ENCODE measurements at regions not wholly inside any gene's neighbourhood (a gene's known extent, or its start where the extent isn't known, plus 50 kb on each side); places are given as distances from the start of the nearest gene placed in this dataset.

DNA sequence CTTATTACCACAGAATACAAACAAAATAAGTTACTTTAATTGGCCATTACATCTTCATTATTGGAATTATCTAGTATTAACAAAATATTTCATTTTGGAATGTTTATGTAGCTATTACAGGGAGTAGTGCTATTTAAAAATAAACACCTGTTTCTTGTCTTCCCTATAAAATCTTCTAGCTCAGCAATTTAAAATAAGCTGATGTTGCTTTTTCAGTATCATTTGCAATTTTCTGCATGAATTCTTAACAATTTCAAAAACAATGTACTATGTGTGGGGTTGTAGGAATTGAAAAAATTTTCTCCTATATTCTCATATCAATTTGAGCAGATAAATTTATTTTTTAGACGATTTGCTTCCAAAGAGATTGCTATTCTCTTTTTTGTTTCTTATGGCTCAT, 1251.3 kb upstream of the CRIM1 start:
- no peak for DNase-seq

DNA sequence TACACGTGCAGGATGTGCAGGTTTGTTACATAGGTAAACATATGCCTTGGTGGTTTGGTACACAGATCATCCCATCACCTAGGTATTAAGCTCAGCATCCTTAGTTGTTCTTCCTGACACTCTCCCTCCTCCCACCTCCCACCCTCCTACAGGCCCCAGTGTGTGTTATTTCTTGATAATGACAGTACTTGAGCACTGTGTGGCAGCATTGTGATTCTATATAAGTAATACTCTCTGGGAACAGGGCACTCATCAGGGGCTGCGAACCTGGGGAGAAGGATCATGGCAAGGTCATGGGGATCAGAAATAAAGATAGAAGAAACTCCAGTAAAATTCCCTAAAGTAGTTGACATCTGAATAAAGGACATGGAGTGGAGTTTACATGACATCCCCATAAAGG, 1256.2 kb upstream of the CRIM1 start:
- DNase-seq: no peak

DNA sequence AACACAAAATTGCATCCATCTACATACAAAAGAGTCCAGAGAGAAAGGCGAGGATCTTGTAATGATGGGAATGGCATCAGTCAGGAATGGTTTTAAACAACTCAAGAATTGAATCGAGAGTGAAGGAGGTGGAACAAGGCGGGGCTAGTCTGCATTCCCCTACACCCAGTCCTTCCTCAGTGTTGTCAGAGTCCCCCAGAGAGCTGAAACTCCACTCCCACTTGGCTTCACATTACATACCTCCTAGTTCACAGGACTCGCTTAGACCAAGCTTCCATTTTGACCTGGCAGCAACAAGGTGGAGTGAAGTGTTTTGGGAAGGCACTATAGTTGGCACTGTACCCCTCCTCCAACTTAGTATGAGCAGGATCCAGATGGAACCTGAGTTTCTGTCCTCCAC, 1273.5 kb upstream of the CRIM1 start:
- DNase-seq: no peak

DNA sequence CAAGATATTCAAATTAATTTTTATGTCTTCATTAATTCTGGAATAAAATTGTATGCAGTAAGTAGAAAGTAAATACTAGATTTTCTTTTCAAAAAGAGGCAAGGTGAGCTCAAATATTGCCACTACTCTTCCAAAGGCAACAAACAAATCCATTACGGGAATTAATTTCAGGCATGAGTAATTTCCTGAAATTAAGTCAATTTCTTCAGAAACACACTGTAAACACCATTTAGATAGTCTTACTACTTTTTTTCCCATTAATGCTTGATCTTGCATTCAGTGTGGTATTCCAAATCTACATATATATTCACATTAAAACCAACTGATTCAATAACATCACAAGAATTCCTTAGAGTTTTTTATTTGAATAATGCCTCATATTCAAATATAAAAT, 1274.0 kb upstream of the CRIM1 start:
- DNase-seq: no peak

DNA sequence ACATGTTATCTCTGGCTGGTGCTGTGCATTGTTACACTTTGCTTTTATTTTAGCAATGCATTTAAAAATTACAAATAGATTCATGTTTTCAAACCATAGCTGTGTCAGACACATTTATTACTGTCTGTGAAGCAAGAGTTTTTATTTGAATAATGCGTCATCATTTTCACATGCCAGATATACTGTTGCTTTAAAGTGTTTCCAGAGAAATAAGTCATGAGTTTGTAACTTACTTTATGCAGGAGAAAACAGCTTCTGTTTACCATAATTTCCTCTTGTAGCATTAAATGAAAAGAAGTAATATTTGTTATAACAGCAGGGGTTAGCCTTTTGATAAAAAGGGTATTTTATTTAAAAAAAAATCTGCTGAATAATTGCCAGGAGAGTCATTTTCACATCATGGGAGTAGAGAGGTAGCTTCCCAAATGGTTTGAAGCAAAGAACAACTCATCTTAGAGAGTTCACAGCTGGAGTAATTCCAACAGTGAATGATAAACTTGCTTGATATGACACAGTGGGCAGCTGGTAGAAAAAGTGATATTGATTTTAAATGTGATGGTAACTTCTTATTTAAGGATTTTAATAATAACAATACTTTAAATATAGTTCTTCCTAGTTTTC, 1274.5 kb upstream of the CRIM1 start:
- DNase-seq: no peak

DNA sequence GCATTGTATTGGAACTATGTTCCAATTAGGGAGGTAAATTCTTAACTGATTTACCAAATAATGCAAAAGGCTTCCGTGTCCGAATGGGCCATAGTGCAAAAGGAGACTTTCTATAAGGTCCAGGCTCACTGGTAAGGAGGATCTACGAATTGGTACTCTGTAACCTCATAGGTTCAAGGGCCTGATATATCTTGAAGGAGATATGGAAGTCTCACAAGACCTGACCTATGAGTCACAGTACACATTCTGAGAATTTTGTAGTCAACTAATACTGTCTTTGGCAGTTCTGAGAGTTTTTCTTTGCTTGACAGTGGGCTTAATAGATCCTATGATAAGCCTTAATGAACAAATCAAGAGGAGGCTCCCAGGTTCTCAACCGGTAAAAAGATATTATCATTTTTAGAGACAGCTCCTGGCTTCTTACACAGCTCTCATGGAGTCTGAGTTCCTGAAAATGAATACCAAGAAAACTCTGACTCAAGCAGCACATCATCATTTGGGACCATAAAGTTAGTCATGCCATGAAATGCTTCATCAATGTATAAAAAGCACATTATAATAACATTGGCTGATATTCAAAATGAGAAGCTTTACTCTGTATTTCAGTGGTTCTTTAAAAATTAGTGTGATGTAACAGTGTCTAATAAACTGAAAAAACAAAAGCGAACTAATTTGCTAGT, 1275.2 kb upstream of the CRIM1 start:
- no peak for DNase-seq

DNA sequence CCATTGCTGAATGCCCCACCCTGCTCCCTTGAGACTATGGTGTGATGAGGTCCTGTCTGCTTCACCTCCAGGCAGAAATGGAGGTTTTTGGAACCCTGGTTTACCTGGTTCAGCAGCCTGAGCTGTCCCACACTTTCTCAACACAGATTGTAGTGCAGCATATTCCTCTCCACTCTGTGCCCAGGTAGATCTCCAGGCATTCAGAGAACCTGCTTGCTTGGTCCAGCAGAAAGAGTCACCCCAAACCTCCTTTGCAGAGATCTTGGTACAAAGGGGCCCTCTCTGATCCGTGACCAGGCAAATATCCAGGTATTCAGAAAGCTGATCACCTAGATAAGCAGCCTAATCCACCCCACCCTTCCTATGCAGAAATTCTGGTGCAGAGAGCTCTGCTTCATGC, 1288.2 kb upstream of the CRIM1 start:
- no peak for DNase-seq

DNA sequence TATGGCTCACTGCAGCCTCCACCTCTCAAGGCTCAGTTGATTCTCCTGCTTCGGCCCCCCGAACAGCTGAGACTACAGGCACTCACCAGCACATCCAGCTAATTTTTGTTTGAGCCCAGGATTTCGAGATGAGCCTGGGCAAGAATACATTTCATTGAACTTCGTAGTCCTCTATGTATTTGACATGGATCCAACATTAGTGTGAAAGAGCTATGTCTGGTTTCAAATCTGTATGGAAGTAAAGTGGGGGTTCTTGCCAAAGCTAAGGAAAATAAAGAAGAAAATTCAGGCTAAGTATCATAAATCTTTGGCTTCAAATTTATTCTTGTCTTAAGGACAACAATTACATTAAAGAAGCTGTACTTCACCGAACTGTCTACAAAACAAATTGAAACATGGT, 1291.7 kb upstream of the CRIM1 start:
- DNase-seq: no peak

DNA sequence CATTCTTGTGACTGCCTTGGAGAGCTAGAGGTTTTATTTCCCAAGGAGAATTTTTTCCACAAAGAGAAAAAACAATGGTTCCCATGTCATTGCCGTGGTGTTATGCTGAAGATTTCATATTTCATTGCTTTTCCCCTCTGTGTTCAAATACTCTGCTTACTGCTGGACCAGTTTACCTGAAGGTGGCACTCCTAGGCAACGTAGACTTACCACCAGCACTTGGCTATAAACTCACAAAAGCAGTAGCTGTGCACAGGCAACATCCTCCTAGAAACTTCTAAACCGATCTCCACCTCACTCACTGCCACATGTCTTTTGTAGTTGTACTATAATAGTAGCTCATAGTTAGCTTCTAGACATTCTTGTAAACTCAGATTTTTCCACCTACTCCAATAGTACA, 1319.7 kb upstream of the CRIM1 start:
- DNase-seq: no peak

DNA sequence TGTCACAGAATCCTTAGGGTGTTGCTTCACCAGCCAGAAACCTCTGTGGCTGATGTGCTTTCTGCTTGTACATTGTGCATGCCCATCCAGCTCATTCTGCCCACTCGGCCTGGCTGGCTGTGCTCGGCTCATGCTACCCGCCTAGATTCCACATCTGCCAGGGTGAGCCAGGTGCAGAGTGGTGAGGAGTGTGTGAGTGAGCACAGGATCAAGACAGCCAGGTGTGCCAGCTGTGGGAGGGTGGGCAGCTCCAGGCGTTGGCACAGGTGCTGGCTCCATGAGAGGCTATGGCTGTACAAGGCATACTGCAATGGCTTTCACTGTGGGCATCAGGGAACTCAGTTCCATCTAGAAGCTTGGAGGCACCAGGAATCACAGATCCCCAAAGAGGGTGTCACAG, 1321.8 kb upstream of the CRIM1 start:
- no peak for DNase-seq

DNA sequence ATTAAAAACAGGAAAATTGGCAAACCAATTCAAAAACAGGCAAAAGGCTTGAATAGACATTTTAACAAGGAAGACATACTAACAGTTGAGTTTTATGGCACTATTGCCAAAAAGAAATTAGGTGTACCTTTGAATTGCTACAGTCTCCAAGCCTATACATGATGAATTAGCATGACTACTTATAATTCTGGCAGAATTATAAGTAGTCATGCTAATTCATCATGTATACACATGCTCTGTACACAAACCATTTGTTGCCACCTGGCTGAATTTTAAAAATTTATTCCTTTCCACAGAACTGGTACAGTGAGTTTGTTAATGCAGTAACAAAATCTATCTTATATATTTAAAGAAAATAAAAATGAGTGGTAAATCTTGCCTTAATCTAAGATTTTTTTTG, 1332.0 kb upstream of the CRIM1 start:
- no peak for DNase-seq

DNA sequence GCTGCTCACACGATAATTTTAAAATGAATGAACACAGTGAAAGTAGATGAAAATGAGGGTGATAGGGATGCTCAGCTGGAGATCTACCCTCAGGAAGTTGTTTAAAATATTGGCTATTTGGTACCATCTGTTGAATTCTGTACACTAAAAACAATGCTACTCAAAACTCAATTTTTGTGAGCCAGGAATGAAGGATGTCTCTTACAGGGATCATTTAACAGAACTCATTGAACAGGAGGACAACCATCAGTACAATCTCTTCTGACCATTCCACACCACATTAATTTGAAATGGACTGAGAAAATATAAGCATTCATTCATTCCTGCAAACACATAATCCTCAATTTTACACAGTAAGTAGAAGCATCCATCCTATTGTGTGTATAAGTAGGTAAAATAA, 1355.1 kb upstream of the CRIM1 start:
- DNase-seq: no peak

DNA sequence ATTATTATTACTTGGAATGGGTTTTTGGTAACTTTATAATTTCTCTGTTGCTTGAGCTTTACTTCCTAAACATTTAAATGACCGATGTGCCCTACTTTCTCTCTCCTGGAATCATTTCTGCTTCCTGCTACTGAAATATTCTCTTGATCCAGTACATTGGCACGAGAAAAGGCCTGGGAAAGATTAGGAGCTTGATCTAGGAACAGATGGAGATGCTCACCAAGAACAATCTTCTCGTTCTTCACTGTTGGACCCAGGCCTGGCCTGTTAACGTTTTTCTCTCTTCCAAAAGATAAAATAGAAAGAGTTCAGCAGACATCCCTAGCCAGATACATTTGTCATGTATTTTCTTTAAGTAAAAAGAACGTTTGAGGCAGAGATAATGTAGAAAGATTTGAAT, 1356.8 kb upstream of the CRIM1 start:
- DNase-seq: no peak

DNA sequence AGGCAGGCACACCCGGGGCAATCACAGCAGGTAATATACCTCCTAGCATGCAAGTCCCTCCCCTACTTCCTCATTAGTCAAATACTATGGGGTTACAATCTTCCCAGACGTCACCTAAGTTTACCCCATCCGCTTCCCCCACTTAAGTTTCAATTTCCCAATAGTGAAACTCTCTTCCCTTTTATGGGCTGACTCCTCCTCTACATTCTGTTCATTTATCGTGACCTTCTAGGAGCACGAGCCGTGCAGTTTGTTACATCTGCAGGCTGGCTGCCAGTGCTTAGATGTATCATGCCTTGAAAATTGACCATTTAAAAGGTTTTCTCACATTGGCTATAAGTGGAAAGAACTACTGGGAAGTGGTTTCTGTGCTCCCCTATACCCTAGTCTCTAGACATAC, 1357.8 kb upstream of the CRIM1 start:
- no peak for DNase-seq

DNA sequence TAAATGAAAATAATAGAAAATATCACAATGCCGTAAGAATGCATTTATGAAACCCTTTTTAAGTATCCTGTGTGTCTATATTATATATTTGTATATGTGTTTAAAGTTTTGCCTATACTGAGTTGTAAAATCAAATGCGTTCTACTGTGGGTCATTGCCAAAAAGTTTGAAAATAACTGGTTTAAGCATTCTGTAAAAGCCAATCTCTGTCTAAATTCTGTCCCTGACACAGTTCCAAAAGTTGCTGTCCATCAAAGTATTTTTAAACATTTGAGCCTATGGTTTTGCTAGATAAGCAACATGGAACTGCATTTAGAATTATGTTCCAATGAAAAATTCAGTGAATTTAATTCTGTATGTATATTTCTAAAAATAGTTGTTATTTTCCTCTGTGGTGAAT, 1360.4 kb upstream of the CRIM1 start:
- no peak for DNase-seq

DNA sequence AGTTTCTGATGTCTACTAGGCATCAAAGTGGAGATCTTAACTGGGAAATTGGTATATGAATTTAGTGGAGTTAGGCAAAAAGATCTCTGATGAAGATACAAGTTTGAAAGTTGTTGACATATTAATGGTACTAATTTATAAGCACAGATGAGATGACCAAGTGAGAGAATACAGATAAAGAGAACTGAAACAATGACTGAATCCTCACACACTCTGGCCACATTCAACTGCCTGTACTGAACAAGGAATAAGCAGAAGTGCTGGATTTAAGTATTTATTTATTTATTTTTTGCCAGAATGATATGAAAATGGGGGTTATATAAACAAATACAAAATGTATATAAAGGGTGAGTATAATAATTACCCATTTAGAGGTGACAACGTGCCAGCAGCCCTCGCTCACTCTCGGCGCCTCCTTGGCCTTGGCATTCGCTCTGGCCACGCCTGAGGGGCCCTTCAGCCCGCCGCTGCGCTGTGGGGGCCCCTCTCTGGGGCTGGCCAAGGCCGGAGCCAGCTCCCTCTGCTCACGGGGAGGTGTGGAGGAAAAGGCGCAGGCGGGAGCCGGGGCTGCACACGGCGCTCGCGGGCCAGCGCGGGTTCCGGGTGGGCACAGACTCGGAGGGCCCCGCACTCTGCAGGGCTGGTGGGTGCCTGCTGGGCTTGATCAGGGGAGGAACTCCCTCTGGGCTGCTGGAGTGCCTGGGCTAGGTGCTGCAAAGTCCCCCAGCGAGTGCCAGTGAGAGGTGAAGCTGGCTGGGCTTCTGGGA, 1363.9 kb upstream of the CRIM1 start:
- DNase-seq: no peak

DNA sequence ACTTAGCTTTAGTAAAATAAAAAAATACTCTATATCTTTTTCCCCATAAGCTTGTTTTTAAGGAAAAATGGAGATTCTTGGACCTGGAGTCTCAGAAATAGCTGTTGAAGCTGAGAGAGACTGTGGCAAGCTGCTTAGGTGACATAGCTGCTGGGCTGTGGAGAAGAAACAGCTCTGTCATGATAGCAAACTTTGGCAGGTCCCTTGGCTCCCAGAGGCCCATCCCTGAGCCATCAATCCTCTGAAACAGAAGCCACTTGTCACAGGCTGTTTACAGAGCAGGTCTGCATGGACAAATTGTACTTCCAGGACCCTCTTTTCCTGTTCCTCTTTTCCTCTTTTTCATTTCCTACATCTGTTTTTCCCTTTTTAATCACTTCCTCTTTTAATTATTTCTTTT, 1370.1 kb upstream of the CRIM1 start:
- no peak for DNase-seq

DNA sequence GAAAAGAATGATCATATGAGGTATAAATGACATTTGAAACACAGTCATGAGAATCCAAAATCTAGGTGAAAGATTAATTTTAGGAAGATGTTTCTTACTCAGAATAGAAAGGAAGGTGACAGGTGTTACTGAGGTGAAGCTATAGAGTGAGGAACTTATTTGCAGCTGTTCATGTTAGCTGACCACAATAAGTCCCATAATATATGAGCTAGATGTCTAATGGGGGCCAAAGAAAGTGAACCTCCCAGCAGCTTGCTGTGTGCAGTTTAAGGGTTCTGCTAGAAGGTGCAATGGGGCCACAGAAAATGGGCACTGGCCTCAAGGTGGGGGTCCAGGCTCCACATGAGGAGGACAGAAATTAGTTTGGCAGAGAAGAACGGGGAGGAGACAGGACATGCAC, 1374.9 kb upstream of the CRIM1 start:
- DNase-seq: no peak

DNA sequence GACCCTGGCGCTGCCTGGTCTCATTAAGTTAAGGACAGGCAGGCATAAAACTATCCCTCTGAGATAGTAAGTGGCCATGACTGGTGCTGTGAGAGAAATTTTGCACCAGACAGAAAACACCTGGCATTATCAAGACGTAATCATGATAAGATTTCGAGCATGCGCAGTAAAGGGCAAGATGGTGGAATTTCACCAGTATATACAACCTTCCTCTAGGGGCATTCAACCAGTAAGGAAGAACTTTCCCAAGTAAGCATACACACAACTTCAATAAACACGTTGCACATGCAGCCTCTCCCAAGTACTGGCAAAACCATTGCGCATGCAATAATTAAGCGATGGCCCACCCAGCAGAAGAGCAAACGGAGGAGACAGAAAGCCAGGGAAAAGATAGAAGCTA, 1376.4 kb upstream of the CRIM1 start:
- DNase-seq: no peak

DNA sequence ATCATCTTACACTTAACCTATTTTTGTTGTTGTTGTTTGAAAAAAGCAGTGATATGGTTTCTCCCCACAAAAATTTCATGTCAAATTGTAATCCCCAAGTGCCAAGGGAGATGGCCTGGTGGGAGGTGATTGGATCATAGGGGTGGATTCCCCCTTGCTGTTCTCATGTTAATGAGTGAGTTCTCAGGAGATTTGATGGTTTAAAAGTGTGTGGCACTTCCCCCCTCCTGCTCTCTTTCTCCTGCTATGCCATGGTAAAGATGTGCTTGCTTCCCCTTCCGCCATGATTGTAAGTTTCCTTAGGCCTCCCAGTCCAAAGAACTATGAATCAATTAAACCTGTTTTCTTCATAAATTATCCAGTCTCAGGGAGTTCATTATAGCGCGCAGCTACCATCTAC, 1362.7 kb upstream of the FAM98A start:
- DNase-seq: no peak

DNA sequence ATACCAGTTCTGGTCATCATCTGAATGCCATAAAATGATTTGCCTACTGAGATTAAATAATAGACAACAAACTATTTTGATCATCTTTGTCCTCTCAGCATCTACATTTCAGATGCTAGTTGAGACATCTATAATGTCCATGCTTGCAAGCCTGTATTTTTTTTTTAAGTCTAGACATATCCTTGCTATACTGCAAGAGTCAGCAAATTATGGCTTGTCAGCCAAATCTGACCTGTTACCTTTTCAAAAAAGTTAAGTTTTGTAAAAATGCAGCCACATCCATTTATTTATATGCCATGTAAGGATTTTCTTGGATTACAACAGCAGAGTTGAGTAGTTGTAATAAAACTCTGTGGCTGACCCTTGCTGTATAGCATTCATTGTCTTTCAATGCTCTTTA, 1355.7 kb upstream of the FAM98A start:
- DNase-seq: no peak

DNA sequence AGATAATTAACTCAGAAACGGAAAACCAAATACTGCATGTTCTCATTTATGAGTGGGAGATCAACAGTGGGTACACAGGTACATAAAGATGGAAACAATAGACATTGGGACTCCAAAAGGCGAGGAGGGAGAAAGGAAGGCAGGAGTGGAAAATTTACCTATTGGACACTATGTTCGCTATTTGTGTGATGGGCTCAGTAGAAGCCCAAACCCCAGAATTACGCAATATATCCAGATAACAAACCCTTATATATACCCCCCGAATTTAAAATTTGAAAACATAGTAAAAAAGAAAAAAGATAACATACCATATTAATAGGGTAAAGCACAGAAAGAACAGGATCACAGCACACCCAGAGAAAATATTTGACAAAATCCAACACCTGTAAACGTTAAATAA, 1351.7 kb upstream of the FAM98A start:
- no peak for DNase-seq

DNA sequence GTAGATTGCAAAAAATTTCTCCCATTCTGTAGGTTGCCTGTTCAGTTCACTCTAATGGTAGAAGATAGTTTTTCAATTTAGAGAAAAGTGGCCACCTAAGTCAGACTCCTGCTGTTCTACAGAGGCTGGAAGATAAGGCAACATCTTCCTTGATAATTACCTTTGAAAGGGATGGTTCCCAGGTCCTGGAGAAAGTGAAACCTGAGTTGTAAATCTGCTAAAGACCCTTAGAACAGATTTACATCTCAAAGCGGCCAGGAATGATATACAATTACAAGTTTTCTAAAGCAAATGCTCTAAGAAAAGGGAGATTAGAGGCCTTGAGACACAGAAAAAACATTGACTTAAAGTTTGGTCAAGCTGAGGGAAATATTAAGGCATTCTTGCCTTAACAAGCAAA, 1350.2 kb upstream of the FAM98A start:
- DNase-seq: no peak

DNA sequence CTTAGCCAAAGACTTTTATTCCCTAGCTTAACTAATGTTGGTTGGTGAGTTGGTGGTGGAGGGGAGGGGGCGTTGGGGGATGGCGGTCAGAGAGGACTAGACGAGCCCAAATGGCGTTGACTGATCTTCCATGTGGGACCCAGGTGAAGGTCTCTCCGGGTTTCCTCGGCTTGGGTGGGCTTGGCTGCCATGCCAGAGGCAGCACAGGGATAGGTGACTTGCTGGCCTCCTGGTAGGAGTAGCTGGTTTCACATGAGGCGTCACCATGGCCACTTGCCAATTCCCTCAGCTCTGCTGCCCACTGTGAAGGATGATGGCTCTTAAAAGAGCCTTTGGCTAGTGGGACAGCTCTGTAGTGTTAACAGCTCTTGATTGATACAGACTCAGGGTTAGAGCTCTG, 1337.0 kb upstream of the FAM98A start:
- no peak for DNase-seq

DNA sequence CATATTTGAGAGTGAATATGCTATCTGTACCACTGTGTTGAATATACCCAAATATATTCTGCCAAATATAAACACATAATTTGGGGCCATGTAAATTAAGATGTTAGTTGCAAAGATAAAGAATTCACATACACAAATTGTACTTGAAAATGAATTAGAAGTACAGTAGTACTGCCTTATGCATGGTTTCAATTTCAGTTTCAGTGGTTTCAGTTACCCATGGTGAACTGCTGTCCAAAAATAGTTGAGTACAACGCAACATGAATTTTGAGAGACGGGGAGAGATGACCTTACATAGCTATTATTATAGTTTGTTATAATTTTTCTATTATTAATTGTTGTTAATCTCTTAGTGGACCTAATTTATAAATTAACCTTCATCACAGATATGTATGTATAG, 1313.0 kb upstream of the FAM98A start:
- no peak for DNase-seq

Data from activated T-cell treated with anti-CD3 and anti-CD28 coated beads, Interleukin-2, amount 50 U/mL, for 48 hours (primary cell).